H1 (cell line): ENCODE measurements at regions not wholly inside any gene's neighbourhood (a gene's known extent, or its start where the extent isn't known, plus 50 kb on each side); places are given as distances from the start of the nearest gene placed in this dataset.

Experiments used
- SRF ChIP-seq: IDR thresholded peaks from 2 replicates; pipeline ENCODE4 v1.6.1; 2011; ENCODE audit warnings: mild to moderate bottlenecking, low read depth, low read length, moderate library complexity
- TF ChIP-seq, protein P1 (sequence below), 3 experiments: IDR thresholded peaks; 1 replicate in 2 of 3; 2 replicates in 1 of 3; pipeline versions ENCODE4 v1.5.1 to v1.6.1; 2011; ENCODE audit warnings: low read length in 3 of 3, mild to moderate bottlenecking in 3 of 3, inconsistent platforms in 2 of 3, low read depth in 1 of 3, moderate library complexity in 1 of 3; ENCODE audit not compliant: insufficient read depth in 1 of 3; ENCODE audit errors: control extremely low read depth in 1 of 3

GRCh38 chr18:32544088-32544487, 73.4 kb upstream of the GAREM1 start:
- TF ChIP-seq, protein P1, sequence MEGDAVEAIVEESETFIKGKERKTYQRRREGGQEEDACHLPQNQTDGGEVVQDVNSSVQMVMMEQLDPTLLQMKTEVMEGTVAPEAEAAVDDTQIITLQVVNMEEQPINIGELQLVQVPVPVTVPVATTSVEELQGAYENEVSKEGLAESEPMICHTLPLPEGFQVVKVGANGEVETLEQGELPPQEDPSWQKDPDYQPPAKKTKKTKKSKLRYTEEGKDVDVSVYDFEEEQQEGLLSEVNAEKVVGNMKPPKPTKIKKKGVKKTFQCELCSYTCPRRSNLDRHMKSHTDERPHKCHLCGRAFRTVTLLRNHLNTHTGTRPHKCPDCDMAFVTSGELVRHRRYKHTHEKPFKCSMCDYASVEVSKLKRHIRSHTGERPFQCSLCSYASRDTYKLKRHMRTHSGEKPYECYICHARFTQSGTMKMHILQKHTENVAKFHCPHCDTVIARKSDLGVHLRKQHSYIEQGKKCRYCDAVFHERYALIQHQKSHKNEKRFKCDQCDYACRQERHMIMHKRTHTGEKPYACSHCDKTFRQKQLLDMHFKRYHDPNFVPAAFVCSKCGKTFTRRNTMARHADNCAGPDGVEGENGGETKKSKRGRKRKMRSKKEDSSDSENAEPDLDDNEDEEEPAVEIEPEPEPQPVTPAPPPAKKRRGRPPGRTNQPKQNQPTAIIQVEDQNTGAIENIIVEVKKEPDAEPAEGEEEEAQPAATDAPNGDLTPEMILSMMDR (IDR thresholded peaks at IDR 0.05; ENCODE audit: control extremely low read depth in 1 of 3, insufficient read depth in 1 of 3, low read depth in 1 of 3, low read length in 3 of 3), result no peak
- no peak for TF ChIP-seq SRF
